ENCODE measurements at regions not wholly inside any gene's neighbourhood (a gene's known extent, or its start where the extent isn't known, plus 50 kb on each side); places are given as distances from the start of the nearest gene placed in this dataset.

- peaks cover 47% of the 10 kb centered on the region for H3K4me1 Mint-ChIP-seq (ENCODE audit: low read depth)
- peak overlapping the region; percentile 88 for H3K4me3 Mint-ChIP-seq
- H3K36me3 Mint-ChIP-seq (ENCODE audit: low read depth): peaks cover 5% of the 10 kb centered on the region
- H3K27ac Mint-ChIP-seq: no peak overlapping the region
- no peaks in the 10 kb centered on the region for H3K9me3 Mint-ChIP-seq
- H3K27me3 Mint-ChIP-seq: peaks cover 77% of the 10 kb centered on the region
- intact Hi-C loops (cut with micrococcal nuclease): loop anchor here (10.0 kb wide), 1 partner anchor 1035 kb away; no protein-coding TSS in a partner anchor
These were observed 303.0 kb downstream of the PARP8 start for GRCh38 chr5:50969151-50970031.

DNA sequence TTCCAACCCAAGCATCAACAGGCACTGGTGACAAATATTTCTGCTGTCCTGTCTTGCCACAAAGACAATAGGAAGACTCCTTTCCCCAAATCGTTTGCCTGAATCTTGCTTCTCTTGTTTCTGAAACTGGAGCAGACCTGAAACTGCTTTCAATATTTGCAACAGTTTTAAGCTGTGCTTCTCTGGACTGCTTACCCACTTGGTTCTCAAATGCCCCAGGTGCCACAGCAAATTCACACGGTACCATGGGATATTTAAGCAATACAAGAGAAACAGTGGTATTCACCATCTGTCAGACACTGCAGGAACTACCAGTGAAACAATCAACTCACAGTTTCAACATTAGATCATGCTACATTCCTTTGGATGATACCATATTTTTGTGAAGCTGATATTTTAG is 309.4 kb downstream of the PARP8 start:
- no peak overlapping the region for H3K27ac Mint-ChIP-seq
- peaks cover 20% of the 10 kb centered on the region for H3K27me3 Mint-ChIP-seq
- no peaks in the 10 kb centered on the region for H3K4me1 Mint-ChIP-seq (ENCODE audit: low read depth)
- H3K36me3 Mint-ChIP-seq (ENCODE audit: low read depth): no peaks in the 10 kb centered on the region
- H3K4me3 Mint-ChIP-seq: no peak overlapping the region
- intact Hi-C loops (cut with micrococcal nuclease): no loop called here
- H3K9me3 Mint-ChIP-seq: no peaks in the 10 kb centered on the region

DNA sequence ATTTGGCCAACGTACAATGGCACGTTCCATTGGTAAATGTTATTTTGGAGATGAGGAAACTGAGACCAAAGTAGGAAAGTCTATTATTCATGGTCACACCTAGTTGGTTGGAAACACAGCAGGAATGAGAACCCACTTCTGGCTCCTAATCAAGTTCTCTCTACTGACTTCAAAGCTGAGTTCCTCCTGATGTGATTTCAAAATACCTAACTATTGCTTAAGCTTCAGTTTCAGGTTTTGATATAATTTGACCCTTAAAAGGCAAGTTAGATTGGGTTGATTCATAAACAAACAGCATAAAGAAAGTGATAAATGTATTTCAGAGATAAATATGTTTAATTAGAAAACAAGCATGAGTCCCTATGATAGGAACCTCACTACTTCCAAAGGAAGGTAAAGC is 312.5 kb downstream of the PARP8 start:
- intact Hi-C loops (cut with micrococcal nuclease): no loop called here
- H3K4me3 Mint-ChIP-seq: no peak overlapping the region
- H3K36me3 Mint-ChIP-seq (ENCODE audit: low read depth): no peaks in the 10 kb centered on the region
- H3K4me1 Mint-ChIP-seq (ENCODE audit: low read depth): no peaks in the 10 kb centered on the region
- H3K9me3 Mint-ChIP-seq: no peaks in the 10 kb centered on the region
- peaks cover 6% of the 10 kb centered on the region for H3K27me3 Mint-ChIP-seq
- H3K27ac Mint-ChIP-seq: no peak overlapping the region

DNA sequence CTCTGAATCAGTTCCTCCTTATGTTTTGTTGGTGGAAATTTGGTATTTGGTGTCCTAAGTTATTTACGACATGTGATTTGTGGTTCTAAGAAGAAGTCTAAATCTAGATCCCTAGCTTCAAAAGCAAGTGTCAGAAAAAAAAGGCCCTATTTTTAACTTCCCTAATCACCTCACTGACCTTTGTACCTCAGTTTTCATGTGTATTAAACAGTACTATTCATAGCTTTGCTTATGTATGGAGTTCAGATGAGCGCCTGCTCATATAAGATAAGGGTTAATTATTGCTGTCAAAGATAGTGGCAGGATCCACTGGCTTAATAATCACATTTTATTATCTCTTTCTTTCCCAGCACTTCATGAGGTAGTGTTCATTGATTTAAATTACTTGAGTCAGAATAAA is 318.2 kb downstream of the PARP8 start:
- Mint-ChIP-seq H3K9me3 (no peaks in the 10 kb centered on the region), H3K4me3 (no peak overlapping the region), H3K4me1 (ENCODE audit: low read depth) (no peaks in the 10 kb centered on the region), H3K36me3 (ENCODE audit: low read depth) (no peaks in the 10 kb centered on the region), H3K27me3 (peaks cover 3% of the 10 kb centered on the region), H3K27ac (no peak overlapping the region)
- intact Hi-C loops (cut with micrococcal nuclease): no loop called here

GRCh38 chr5:50990296-50990924 is 324.0 kb downstream of the PARP8 start:
- no peaks in the 10 kb centered on the region for H3K4me1 Mint-ChIP-seq (ENCODE audit: low read depth)
- no peak overlapping the region for H3K27ac Mint-ChIP-seq
- no peaks in the 10 kb centered on the region for H3K9me3 Mint-ChIP-seq
- no peak overlapping the region for H3K4me3 Mint-ChIP-seq
- H3K27me3 Mint-ChIP-seq: peaks cover 5% of the 10 kb centered on the region
- intact Hi-C loops (cut with micrococcal nuclease): no loop called here
- no peaks in the 10 kb centered on the region for H3K36me3 Mint-ChIP-seq (ENCODE audit: low read depth)

DNA sequence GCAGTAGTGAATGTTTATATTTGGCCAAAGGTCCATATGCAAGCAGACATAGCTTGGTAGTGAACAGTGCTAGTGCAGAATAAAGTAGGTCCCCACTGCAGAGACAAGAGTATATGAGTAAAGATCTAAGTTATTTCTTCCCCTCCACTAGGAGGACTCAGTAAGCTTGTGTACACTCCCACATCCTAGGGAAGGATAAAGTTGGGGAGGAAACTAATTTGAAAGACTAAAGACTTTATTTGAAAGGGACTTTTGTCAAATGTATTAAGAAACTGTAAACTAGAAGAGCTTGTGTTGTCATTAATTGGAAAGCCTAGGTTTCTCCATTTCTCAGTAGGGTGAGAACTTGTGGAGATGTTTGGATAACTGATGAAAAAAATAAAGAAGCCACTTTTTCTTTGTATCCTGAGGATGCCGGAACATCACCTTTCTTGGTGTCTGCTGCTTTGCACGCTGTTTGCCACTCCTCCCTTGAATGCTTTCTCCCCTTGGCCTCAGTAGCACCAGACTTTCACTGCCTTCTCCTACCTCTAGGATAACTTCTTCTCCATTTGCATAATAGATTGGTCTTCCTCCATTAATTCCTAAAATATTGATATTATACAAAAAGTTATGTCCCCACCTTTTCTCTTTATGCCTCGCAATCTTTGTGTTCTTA is 329.0 kb downstream of the PARP8 start:
- intact Hi-C loops (cut with micrococcal nuclease): no loop called here
- Mint-ChIP-seq H3K36me3 (ENCODE audit: low read depth) (no peaks in the 10 kb centered on the region), H3K27me3 (peaks cover 2% of the 10 kb centered on the region), H3K4me1 (ENCODE audit: low read depth) (no peaks in the 10 kb centered on the region), H3K9me3 (no peaks in the 10 kb centered on the region), H3K4me3 (no peak overlapping the region), H3K27ac (no peak overlapping the region)

- H3K4me3 Mint-ChIP-seq: no peak overlapping the region
- H3K4me1 Mint-ChIP-seq (ENCODE audit: low read depth): no peaks in the 10 kb centered on the region
- no peak overlapping the region for H3K27ac Mint-ChIP-seq
- H3K36me3 Mint-ChIP-seq (ENCODE audit: low read depth): no peaks in the 10 kb centered on the region
- H3K27me3 Mint-ChIP-seq: no peaks in the 10 kb centered on the region
- H3K9me3 Mint-ChIP-seq: no peaks in the 10 kb centered on the region
- intact Hi-C loops (cut with micrococcal nuclease): no loop called here
These were observed 334.9 kb downstream of the PARP8 start for GRCh38 chr5:51001227-51001923.

DNA sequence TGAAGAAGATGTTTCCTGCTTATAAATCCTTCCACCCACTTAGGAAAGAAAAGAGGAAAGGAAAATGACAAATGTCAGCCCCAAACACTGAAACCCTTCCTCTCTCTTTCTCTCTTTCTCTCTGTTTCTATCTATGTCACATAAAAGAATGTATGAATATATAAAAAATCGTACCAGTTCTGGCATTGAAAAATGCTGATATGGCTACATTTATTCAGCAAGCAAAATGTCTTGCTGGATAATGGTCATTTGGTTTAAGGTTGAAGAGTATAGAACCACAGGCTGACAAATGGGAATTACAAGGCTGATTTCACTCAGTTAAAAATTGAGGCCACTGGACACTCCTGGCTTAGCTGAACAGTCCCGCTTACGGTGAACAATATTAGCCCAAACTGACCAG is 335.9 kb downstream of the PARP8 start:
- intact Hi-C loops (cut with micrococcal nuclease): no loop called here
- no peaks in the 10 kb centered on the region for H3K9me3 Mint-ChIP-seq

DNA sequence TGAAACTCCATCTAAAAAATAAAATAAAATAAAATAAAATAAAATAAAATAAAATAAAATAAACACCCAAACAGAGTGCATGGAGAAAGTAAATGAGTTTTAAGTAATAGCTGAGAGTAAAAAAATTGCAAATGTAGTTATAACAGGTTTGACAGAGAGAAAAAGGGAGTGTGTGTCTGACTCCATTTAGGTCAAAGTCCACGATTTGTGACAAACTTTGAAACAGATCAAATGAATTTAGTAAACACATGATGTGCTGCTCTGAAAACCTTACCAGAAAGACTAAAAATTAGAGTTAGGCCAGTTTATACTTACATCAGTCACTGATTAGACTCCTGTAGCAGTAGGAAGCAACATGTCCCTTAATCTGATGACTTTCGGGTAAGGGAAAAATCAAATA is 346.6 kb downstream of the PARP8 start:
- no peaks in the 10 kb centered on the region for H3K36me3 Mint-ChIP-seq (ENCODE audit: low read depth)
- no peaks in the 10 kb centered on the region for H3K27me3 Mint-ChIP-seq
- intact Hi-C loops (cut with micrococcal nuclease): no loop called here
- no peaks in the 10 kb centered on the region for H3K9me3 Mint-ChIP-seq
- H3K4me3 Mint-ChIP-seq: no peak overlapping the region
- H3K4me1 Mint-ChIP-seq (ENCODE audit: low read depth): no peaks in the 10 kb centered on the region
- H3K27ac Mint-ChIP-seq: no peak overlapping the region

More for the DNA sequence above, 335.9 kb downstream of the PARP8 start:
- Mint-ChIP-seq H3K4me1 (ENCODE audit: low read depth) (no peaks in the 10 kb centered on the region), H3K36me3 (ENCODE audit: low read depth) (no peaks in the 10 kb centered on the region), H3K27ac (no peak overlapping the region), H3K4me3 (no peak overlapping the region), H3K27me3 (no peaks in the 10 kb centered on the region)

DNA sequence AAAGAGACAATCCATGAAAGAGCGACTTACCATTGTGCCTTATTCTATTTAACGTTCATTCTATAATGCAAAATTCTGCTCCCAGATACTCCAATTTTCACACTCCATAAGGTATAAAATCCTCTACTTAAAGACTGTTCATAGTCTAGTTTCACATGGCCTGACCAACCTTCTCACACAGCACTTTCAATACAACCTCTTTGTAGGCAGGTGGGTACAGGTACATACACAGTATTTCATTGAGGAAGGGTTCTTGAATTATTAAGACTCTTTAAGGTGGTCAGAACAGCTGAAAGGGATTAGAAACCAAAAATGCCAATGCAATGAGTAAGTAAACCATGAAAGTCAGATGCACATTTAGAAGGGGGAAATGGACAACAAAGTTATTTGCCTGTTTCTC is 352.0 kb downstream of the PARP8 start:
- Mint-ChIP-seq H3K4me3 (no peak overlapping the region), H3K27ac (no peak overlapping the region), H3K36me3 (ENCODE audit: low read depth) (no peaks in the 10 kb centered on the region), H3K9me3 (no peaks in the 10 kb centered on the region), H3K4me1 (ENCODE audit: low read depth) (no peaks in the 10 kb centered on the region), H3K27me3 (no peaks in the 10 kb centered on the region)
- intact Hi-C loops (cut with micrococcal nuclease): no loop called here

DNA sequence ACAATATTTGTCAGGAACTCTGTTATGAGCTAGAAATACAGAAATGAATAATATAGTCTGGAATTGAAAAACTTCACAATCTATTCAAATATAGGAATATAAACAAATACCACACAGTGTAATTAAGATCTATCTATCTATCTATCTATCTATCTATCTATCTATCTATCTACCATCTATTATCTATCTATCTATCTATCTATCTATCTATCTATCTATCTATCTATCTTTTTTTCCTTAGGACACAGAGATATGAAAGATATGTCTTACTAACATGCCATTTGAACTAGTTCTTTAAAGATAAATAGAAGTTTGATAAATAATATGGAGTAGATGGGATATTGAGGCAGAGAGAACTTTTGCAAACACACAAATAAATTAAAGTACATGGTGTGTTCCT is 357.8 kb downstream of the PARP8 start:
- Mint-ChIP-seq H3K27me3 (no peaks in the 10 kb centered on the region), H3K4me3 (no peak overlapping the region), H3K4me1 (ENCODE audit: low read depth) (no peaks in the 10 kb centered on the region), H3K36me3 (ENCODE audit: low read depth) (no peaks in the 10 kb centered on the region), H3K27ac (no peak overlapping the region), H3K9me3 (no peaks in the 10 kb centered on the region)
- intact Hi-C loops (cut with micrococcal nuclease): no loop called here

GRCh38 chr5:51027271-51027670 is 356.0 kb upstream of the ISL1 start:
- H3K4me3 Mint-ChIP-seq: no peak overlapping the region
- no peak overlapping the region for H3K27ac Mint-ChIP-seq
- H3K36me3 Mint-ChIP-seq (ENCODE audit: low read depth): no peaks in the 10 kb centered on the region
- H3K9me3 Mint-ChIP-seq: no peaks in the 10 kb centered on the region
- no peaks in the 10 kb centered on the region for H3K4me1 Mint-ChIP-seq (ENCODE audit: low read depth)
- intact Hi-C loops (cut with micrococcal nuclease): no loop called here
- no peaks in the 10 kb centered on the region for H3K27me3 Mint-ChIP-seq

DNA sequence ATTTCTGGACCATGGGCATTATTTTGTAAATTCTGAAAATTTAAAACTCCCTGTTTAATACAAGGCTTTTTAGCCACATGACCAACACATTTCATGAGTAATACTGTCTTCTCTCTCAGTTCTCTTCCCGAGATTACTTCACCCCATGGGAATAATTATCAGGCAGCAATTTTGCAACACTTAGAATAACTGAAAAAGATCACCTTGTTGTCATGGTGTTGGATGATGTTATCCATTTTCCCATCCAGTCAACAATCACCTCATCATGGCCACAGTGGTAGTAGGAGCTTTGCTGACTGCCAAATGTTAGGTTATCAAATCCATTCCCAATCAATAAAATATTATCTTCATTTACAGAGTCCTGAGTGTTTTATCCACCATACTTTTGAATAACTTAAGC is 354.9 kb upstream of the ISL1 start:
- Mint-ChIP-seq H3K4me3 (no peak overlapping the region), H3K36me3 (ENCODE audit: low read depth) (no peaks in the 10 kb centered on the region), H3K9me3 (no peaks in the 10 kb centered on the region), H3K27me3 (no peaks in the 10 kb centered on the region), H3K27ac (no peak overlapping the region), H3K4me1 (ENCODE audit: low read depth) (no peaks in the 10 kb centered on the region)
- intact Hi-C loops (cut with micrococcal nuclease): no loop called here

GRCh38 chr5:51033215-51033614 is 350.0 kb upstream of the ISL1 start:
- Mint-ChIP-seq H3K4me1 (ENCODE audit: low read depth) (no peaks in the 10 kb centered on the region), H3K9me3 (no peaks in the 10 kb centered on the region), H3K27me3 (no peaks in the 10 kb centered on the region), H3K27ac (no peak overlapping the region), H3K4me3 (no peak overlapping the region), H3K36me3 (ENCODE audit: low read depth) (no peaks in the 10 kb centered on the region)
- intact Hi-C loops (cut with micrococcal nuclease): no loop called here
